Stimulated activated CD4-positive, alpha-beta T cell treated with anti-CD3 and anti-CD28 coated beads, Interleukin-4, amount 100 ng/mL, for 4 hours (primary cell): ENCODE measurements at regions not wholly inside any gene's neighbourhood (a gene's known extent, or its start where the extent isn't known, plus 50 kb on each side); places are given as distances from the start of the nearest gene placed in this dataset.

Source experiments
- DNase-seq, 2 experiments: peaks; one replicate each; pipeline ENCODE4 v3.0.0-alpha.2; 2020

GRCh38 chr6:129911732-129912131, 50.6 kb upstream of the TMEM244 start:
- DNase-seq = no peak
